Stomach smooth muscle (tissue), 2 donors: ENCODE measurements at regions not wholly inside any gene's neighbourhood (a gene's known extent, or its start where the extent isn't known, plus 50 kb on each side); places are given as distances from the start of the nearest gene placed in this dataset.

Source experiments
- H3K27ac ChIP-seq: one replicate; pipeline ENCODE4 v1.7.0; 2013; ENCODE audit warnings: mild to moderate bottlenecking, low read length, inconsistent platforms
- H3K27me3 ChIP-seq, 2 donors: one replicate each; pipeline ENCODE4 v1.7.0; 2013; ENCODE audit warnings: low read length in 2 of 2; ENCODE audit not compliant: insufficient read depth in 2 of 2, control insufficient read depth in 1 of 2
- H3K36me3 ChIP-seq, 2 donors: one replicate each; pipeline ENCODE4 v1.7.0; 2013; ENCODE audit warnings: low read length in 2 of 2; ENCODE audit not compliant: control insufficient read depth in 2 of 2, insufficient read depth in 2 of 2
- H3K4me1 ChIP-seq: one replicate; pipeline ENCODE4 v1.7.0; 2013; ENCODE audit warnings: low read length; ENCODE audit not compliant: control insufficient read depth, insufficient read depth
- H3K4me3 ChIP-seq, 2 donors: one replicate each; pipeline ENCODE4 v1.7.0; 2013; ENCODE audit warnings: low read length in 2 of 2
- H3K9ac ChIP-seq, 2 donors: one replicate each; pipeline ENCODE4 v1.7.0; 2013; ENCODE audit warnings: low read length in 2 of 2, mild to moderate bottlenecking in 1 of 2
- H3K9me3 ChIP-seq, 2 donors: one replicate each; pipeline ENCODE4 v1.7.0; 2013; ENCODE audit warnings: low read length in 2 of 2; ENCODE audit not compliant: control insufficient read depth in 2 of 2
- donor health status: healthy.
- donor health status: Pancreatic carcinoma.

DNA sequence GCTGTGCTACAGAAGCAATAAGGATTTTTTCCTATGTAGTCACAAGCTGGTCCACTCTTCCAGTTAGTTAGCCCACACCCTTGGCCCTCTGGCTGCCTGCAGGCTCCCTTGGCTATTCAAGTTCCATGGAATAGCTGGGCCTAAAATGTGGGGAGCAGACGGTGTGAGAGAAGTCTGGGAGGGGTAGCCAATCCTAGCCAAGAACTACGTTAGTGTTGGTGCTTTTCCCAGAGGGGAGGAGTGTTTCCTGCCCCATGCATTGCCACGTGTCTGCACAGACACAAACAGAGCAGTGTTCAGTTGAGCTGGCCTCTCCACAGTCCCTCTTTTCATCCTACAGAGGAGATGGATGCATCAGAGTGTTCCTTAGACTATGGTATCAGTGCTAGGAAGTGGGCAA, 59.0 kb upstream of the IPO9 start:
- H3K9ac ChIP-seq = no peak overlapping the region
- H3K36me3 ChIP-seq = no peaks in the 10 kb centered on the region
- H3K4me1 ChIP-seq = no peaks in the 10 kb centered on the region
- H3K27ac ChIP-seq = no peak overlapping the region
- no peaks in the 10 kb centered on the region for H3K27me3 ChIP-seq
- H3K4me3 ChIP-seq = no peak overlapping the region
- peaks cover 0 to 4% of the 10 kb centered on the region in 2 donors for H3K9me3 ChIP-seq

DNA sequence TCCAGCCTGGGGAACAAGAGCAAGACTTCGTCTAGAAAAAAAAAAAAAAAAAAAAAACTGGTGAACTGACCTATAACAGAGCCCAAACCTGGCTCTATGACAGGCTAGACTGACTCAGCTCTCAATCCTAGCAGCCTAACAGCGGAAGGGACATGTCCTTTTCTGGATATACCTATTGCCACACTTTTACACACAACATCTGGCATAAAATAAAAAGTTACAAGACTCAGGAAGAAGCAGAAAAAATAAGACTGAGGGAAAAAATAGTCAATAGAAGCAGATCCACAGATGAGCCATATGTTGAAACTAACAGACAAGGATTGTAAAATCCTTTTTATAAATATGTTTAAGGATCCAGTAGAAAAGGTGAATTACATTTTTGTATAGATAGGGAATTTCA, 57.5 kb upstream of the IPO9 start:
- no peak overlapping the region for H3K4me3 ChIP-seq

DNA sequence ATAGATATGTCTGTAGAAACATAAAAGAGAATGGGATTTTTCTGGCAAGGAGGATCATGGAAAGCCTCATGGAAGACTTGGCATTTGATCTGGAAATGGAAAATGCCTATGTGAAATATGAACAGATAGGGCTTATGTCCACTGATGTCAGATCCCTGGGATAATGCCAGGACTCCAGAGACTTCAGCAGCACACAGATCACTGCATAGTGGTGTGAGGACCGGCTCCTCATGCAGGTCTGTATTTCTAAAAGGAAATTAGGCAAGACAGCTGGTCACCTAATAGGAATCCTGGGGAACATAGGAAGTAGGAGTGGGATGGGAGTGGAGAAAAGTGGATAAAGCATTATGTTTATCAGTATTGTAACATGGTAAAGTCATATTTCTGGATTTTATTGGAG, 56.8 kb upstream of the IPO9 start:
- H3K27me3 ChIP-seq = no peaks in the 10 kb centered on the region
- H3K4me3 ChIP-seq = no peak overlapping the region
- H3K4me1 ChIP-seq = no peaks in the 10 kb centered on the region
- no peak overlapping the region for H3K27ac ChIP-seq
- H3K9ac ChIP-seq = no peak overlapping the region
- peaks cover 0 to 4% of the 10 kb centered on the region in 2 donors for H3K9me3 ChIP-seq
- no peaks in the 10 kb centered on the region for H3K36me3 ChIP-seq

More for the DNA sequence above, 57.5 kb upstream of the IPO9 start:
- Histone ChIP-seq H3K9me3 (peaks cover 0 to 4% of the 10 kb centered on the region in 2 donors), H3K36me3 (no peaks in the 10 kb centered on the region), H3K4me1 (no peaks in the 10 kb centered on the region), H3K27ac (no peak overlapping the region), H3K27me3 (no peaks in the 10 kb centered on the region), H3K9ac (no peak overlapping the region)

DNA sequence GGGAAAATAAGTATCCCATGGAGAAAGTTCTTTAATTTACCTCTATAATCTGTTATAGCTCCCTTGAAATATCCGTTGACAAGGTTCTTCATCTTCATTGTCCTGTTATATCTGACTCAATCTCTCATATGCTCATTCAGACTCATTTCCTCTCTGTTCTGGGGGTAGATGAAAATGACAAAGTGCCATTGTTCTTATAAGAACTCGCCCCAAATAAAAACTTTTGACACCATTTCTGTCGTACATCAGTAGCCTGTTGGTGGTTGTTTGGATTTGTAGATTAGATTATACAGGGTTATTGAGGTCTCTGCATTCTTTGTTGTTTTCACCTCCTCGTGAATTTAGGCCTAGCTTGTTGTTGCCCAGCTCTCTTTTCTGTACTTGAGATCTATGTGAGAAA, 55.2 kb upstream of the IPO9 start:
- Histone ChIP-seq H3K9ac (no peak overlapping the region), H3K27ac (no peak overlapping the region), H3K9me3 (peaks cover 0 to 4% of the 10 kb centered on the region in 2 donors), H3K27me3 (no peaks in the 10 kb centered on the region), H3K4me3 (no peak overlapping the region), H3K36me3 (no peaks in the 10 kb centered on the region), H3K4me1 (no peaks in the 10 kb centered on the region)

- no peak overlapping the region for H3K9ac ChIP-seq
- H3K9me3 ChIP-seq = peaks cover 0 to 4% of the 10 kb centered on the region in 2 donors
- no peaks in the 10 kb centered on the region for H3K27me3 ChIP-seq
- H3K27ac ChIP-seq = no peak overlapping the region
- no peak overlapping the region for H3K4me3 ChIP-seq
- H3K4me1 ChIP-seq = no peaks in the 10 kb centered on the region
- no peaks in the 10 kb centered on the region for H3K36me3 ChIP-seq
Measured at GRCh38 chr1:201774224-201774982, 54.6 kb upstream of the IPO9 start.

GRCh38 chr1:201774983-201775344, 54.0 kb upstream of the IPO9 start:
- H3K27me3 ChIP-seq = no peaks in the 10 kb centered on the region
- H3K27ac ChIP-seq = no peak overlapping the region
- H3K9me3 ChIP-seq = peaks cover 0 to 4% of the 10 kb centered on the region in 2 donors
- no peaks in the 10 kb centered on the region for H3K4me1 ChIP-seq
- H3K36me3 ChIP-seq = no peaks in the 10 kb centered on the region
- no peak overlapping the region for H3K9ac ChIP-seq
- H3K4me3 ChIP-seq = no peak overlapping the region

- no peaks in the 10 kb centered on the region for H3K4me1 ChIP-seq
Measured at GRCh38 chr1:201775380-201775779, 53.6 kb upstream of the IPO9 start.

DNA sequence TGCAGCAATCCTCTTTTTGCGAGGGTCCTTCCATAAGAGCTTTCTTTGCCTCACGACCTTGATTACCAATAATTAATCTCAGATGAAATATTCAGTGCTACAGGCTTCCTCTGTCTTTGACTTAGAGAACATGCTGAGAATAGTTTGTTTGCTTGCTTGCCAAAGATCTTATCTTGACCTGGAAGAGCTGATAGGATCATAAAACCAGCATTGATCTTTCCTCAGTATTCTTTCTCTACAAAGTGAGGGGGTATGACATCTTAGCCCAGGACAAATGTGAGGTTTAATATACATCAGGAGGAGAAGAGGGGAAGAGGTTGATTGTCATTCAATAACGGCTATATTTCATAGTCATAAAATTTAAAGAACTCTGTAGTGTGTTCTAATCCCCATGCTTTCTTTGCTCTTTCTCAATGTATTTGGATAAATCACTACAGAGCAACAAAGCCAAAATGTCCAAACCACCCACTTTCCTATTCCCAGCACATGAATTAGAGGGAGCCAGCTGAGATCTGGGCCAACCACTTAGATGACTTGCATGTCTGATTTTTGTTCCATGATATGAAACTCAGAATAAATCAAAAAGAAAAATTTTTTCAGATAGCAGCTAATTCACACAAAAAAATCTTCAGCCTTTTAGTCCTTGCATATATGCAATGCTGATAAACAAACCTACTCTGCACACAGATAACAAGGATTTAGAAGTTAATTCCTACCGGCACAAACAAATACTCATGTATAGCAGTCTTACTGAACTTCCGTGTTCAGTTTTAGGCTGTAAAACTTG, 50.5 kb upstream of the IPO9 start:
- H3K9ac ChIP-seq = no peak overlapping the region
- H3K9me3 ChIP-seq = no peaks in the 10 kb centered on the region
- H3K36me3 ChIP-seq = peaks cover 21 to 28% of the 10 kb centered on the region in 2 donors
- no peaks in the 10 kb centered on the region for H3K27me3 ChIP-seq
- no peak overlapping the region for H3K27ac ChIP-seq
- no peak overlapping the region for H3K4me3 ChIP-seq
- H3K4me1 ChIP-seq = no peaks in the 10 kb centered on the region

More at GRCh38 chr1:201775380-201775779, 53.6 kb upstream of the IPO9 start:
- peaks cover 0 to 4% of the 10 kb centered on the region in 2 donors for H3K9me3 ChIP-seq
- no peak overlapping the region for H3K4me3 ChIP-seq
- H3K36me3 ChIP-seq = peaks cover 0 to 2% of the 10 kb centered on the region in 2 donors
- H3K9ac ChIP-seq = no peak overlapping the region
- H3K27me3 ChIP-seq = no peaks in the 10 kb centered on the region
- H3K27ac ChIP-seq = no peak overlapping the region
